CD4-positive, alpha-beta T cell treated with Interleukin-6 at 100 ng/mL for 8 hours (primary cell): ENCODE measurements at regions not wholly inside any gene's neighbourhood (a gene's known extent, or its start where the extent isn't known, plus 50 kb on each side); places are given as distances from the start of the nearest gene placed in this dataset.

Experiments used
- DNase-seq: peaks from one replicate; pipeline ENCODE4 v3.0.0-alpha.2; 2020; ENCODE audit warnings: mixed read lengths, low spot score

DNA sequence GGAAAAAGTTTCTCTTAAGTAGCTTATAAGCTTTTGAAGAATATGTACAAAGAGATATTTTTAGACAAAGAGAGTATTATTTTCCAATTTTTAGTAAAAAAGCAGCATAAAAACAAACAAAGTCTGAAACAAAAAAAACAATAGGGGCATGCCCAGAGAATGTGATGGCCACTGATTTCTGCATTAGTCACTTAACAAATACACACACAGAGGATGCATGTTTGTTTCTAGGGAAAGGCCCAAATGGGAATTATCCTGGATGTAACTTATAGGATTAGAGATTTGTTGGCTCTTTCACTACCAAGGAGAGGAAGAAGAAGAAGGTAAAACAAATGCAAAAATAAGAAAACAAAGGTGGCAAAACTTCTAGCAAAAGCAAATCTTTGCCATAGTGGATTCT, 95.9 kb upstream of the SCOC start:
- DNase-seq: no peak

DNA sequence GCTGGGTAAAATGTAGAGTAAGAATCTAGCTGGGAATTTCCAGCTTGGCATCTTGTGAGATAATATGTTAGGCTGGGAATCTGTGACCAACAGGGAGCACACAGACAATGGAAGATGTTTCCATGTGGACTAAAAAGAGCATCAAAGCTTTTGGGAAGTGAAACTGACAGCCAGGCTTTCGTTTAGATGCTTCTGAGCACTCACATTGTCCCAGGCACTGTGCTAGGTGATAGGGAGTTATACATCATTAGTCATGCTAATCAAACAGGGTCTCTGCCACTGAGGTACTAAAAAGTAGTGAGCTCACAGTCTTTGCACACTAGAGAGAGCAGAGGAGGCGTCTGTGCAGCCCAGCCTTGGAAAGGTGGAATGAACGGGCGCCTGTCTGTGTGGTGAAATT, 101.9 kb upstream of the SCOC start:
- DNase-seq: no peak

DNA sequence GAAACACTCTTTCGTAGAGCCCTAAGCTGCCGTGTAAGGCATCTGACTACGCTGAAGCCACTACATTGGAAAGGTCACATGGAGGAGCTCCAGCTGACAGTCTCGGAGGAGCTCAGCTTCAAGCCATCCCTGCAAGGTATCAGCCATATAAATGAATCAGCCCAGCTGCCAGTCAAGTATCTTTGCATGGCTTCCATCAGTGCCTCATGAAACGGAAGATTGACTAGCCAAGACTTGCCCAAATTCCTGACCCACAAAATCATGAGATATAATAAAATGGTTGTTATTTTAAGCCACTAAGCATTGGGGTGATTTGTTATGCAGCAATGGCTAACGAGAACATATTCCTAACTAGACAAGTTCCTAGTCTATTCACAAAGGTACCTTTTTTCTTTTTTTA, 104.1 kb upstream of the SCOC start:
- DNase-seq: no peak

DNA sequence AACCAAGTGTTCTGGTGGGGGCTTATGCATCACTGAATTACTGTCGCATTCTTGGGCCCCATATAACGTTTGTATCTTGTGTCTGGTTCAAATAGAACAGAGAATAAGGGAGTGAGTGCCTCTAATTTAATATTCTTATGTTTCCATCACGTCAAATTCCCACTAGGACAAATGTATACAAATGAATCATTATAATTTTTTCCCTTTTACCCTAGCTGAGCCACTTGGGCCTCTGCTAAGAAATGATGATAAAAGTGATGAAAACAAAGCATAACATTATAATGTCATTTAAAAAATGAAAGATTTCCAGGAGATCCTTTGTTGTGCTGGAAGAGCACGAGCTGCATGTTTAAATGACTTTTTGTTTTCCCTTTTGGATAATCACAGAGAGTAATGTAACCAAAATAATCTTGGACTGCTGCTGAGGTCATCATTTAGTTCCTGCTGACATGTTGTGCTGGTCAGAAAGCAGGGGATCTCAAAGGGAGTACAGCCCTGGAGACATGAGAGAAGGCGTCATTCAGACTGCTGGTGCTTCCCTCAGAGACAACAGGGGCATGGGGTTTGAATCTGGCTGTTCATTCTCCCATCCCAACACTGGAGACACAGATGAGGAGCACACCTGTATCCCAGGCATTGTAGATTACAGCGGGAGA, 105.1 kb upstream of the SCOC start:
- no peak for DNase-seq

DNA sequence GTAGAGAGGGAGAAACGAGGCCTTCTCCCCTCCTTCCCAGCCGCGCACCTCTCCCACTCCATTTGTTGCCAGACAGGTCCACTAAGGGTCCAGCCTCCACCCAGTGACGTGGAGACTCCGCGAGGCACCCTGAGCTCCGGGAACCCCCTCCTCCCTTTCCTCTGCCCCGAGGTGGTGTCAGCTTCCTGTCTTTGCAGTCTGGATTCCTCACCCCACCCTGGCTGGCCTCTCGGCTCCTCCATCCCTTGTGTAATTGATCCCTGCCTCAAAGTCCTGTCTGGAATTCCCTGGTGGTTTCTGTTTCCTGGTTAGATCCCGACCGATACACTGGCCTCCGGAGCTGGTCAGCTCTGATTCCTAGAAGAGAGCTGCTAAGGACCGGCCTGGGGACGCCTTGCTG, 105.9 kb upstream of the SCOC start:
- DNase-seq: no peak

DNA sequence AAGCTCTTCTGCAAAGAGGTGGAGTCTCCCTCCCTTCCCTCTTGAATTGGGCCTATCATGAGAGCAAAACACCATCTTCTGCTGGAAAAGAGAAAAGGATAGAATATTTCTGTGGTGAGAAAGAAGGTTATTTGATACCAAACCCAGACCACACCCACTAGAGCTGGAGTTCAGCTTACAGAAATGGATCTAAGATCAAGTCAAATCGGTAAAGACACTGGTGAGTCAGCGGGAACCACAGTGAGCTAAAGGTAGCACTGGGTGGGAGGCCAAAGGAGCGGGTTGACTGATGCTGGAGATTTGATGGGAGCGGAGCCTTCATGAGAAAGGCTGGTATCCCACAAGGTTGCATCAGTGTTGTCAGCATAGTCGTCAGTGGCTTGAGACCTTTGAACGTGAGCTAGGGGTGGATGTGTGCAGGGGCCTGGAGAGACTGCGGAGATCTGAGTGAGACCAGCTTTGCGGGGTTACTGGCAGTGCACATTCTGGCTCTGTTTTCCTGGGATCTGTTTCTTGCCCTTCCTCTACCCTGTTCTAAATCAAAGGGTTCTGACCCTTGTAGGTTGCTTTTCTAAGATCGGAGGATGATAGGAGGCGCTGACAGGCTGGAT, 106.4 kb upstream of the SCOC start:
- DNase-seq: no peak

DNA sequence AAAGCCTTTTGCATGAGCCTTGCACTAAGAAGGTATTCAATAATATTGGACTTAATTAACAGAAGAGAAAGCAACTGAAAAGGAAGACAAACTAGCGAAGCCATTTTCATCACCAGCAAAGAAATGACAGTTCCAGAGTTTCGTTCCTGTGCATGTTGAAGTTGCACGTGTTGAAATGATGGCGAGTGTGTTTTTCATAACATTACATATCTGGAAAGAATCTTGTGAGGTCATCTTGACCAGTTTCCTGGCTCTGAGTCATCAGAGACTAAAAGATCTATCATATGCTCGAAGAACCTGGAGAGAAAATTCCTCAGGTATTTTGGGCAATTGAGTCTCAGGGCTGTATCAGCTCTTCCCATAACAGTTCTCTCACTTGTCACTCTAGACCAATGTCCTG, 106.2 kb upstream of the MAML3 start:
- no peak for DNase-seq

DNA sequence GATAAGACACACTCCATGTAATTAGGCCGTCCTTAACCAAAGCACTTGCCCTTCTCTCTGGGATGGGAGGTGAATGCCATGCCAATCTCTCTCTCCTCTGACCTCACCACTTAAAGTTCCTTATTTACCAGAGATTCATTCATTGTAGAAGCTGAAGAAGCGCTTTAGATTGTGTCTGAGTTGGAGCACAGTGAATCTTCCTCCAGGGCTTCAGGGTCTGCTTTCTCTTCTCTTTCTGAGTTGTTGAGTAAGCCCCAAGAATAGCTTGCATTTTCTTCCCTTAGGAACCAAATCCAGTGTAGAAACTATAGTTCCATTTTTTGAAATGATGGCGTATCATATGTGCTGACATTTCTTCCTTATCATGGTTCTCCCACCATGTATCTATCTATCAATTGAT, 104.5 kb upstream of the MAML3 start:
- DNase-seq: no peak

DNA sequence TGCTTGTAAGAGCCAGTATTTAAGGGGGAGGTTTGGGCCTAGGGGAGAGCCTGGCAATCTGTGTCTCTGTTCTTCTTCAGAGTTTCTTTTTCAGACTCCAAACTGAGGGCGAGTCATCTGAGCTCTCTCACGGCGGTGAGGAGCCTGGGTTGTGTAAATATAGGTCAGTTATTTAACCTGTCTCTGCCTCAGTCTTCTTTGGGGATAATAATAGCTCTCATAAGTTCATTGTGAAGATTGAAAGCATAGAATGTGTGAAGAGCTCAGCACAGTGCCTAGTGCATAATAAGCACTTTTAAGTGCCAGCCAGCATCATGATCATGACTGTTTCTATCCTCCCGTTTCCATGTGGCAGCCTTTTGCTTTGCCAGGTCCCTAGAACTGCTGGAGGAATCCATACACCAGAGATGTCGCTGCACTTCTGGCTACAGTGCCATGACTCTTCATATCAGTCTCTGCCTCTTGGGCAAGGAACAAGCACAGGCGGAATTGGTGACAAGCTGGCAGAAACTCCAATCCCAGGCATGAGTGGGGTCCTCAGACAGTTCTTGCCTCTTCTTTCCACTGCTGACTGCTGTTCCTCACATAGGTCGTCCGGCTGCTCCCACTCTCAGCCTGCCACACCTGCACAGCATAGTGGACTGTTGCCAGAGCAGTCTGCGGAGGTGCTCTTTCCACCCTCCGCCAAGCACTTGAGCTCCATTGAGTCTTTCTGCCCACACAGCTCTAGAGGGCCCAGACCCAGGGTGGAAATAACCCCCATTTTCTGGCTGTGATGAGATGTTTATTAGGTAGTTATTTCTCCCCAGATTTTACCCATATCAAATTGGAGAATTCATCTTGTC, 103.7 kb upstream of the MAML3 start:
- no peak for DNase-seq

DNA sequence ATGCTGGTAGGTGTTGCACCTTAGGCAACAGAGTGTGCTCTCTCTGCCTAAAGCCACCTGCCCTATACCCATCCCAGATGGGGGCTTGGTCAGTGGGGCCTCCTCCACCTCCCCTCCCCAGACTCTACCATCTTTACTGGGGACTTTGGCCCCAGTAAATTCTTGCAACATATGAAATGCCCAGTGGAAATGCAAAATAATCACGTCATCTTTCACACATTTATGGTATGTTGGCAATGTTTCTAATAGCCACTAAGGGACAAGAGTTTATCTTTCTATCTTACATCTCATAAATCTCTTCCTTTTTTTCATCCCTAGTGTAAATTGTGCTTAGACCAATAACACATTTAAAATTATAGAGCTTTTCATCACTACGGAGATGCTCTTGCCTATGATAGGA, 103.0 kb upstream of the MAML3 start:
- DNase-seq: no peak

DNA sequence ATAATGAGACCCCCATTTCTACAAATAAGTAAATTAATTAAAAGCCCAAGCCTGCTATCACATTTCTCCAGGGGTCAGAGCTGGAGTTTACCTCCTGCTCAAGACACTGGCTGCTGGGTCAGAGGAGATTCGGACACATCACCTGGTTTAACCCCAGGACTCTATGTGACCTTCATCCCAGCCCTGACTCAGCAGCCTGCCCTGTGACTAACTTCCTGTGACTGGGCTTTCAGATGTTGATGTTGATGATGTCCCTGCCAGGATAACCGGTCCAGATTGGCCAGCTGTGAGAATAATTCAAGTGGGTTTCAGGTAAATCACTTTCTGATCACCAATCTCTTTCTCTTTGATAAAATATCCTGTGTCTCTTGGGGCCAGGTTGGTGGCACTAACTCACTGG, 102.4 kb upstream of the MAML3 start:
- no peak for DNase-seq

DNA sequence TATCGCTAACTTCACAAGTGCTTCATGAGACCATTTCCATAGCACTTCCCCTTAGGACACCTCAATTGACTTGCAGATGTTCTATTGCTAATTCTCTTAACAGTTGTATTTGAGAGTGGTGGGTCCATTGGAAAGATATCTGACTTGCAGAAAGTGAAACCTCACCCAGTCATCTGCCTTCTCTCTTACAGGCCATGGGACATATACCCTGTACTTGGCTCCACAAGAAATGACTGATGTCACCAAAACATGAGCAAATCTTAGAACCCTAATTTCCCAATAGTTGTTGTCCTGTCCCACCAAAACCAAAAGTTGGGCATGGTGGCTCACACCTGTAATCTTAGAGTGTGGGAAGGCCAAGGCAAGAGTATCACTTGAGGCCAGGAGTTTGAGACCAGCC, 101.9 kb upstream of the MAML3 start:
- no peak for DNase-seq

DNA sequence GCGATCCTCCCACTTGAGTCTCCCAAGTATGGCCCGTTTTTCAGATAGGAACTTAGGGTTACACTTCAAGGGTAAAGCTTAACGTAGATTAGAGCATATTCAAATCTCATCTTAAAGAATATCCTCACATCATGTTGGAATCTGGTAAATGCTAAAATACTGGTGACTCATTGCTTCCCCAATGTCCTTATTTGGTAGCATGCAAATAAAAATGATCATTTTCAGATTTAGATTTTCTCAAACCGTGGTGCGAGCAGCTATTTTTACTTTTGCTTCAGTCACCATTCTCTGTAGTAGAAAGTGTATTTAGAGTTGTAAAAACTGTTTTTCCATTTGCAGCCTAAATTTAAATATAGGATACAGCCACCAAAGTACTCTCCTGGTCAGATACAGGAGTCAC, 101.5 kb upstream of the MAML3 start:
- no peak for DNase-seq

DNA sequence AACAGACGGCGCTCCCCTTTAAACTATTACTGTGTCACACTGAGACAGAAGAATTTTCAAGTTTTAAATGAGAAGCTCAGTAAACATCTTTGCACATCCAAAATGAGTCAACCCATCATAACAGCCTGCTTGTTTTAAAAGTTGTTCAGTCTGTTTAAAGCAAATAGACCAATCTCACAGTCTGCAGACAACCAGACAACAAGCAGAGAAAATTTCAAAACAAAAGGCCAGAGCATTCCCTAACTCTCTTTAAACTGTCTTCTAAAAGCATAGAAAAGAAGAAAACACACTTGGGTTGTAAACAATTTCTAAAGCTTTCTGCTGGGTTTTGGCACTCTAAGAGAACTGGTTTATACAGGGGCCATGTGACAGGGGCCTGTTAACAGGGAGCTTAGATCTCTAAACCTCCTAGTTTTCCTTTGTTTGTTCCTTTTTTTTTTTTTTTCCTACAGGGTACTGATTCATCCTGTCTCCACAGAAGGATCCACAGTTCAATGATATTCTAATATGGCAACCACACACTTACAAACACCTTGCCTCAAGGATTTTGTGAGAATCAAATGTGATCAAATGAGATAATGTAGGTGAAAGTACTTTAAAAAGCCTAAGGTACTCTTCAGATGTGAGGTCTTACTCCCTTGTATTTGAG, 100.8 kb upstream of the MAML3 start:
- no peak for DNase-seq

DNA sequence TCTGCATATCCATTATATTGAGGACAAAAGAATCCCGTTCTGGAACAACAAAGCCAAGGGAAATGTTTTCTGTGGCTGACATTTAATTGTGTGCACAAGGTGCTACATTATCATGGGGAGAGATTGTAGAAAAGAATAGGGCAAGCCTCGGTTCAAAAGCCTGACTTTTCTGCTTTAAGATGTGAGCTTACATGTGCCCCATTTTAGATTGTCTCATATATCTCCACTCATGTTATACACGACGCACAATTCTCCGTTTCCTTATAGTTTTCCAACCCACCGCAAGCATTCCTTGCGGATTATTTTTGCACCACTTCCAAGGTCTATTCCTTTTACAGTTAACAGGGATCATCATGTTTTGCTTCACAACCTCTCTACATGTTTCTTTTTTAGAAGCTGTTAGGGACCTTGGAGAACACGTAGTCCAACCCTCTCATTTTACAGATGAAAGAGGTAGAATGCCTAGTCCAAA, 99.6 kb upstream of the MAML3 start:
- DNase-seq: no peak

DNA sequence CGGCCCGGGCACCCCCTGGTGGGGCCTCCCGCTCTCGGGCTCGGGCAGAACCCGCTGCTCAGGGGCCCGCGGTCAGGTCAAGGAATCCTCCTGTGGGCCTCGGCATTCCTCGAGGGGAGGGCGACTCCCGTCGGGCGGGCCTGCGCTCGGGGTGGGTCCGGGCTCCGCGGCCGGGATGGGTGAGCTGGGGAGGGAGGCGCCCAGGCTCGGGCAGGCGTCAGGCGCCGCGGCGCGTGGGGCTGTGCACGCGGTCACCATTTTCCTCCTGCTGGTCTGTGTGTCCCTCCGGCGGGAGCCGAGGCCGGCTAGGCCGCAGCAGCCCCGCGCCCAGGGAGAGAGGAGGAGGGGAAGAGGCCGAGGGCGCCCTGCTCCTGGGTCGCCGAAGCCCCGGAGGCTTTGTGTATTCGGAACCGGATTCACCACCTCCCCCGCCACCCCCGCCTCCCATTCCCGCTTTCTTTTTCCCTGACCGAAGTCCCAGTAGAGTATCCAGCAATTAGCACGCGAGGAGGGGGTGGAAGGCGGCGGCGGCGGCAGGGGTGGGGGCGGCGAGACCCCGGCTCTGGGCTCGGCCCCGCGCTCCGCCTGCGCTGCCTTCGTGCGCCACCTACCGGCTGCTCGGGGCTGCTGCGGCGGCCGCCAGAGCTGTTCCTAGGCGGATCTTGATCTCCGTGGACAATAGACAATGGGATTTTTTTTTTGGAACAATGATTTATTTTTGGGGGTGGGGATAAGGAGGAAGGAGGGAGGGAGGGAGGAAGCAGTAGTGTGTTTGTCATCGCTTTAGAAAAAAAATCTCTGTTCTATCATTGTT, 99.0 kb upstream of the MAML3 start:
- peak; percentile 50 for DNase-seq

DNA sequence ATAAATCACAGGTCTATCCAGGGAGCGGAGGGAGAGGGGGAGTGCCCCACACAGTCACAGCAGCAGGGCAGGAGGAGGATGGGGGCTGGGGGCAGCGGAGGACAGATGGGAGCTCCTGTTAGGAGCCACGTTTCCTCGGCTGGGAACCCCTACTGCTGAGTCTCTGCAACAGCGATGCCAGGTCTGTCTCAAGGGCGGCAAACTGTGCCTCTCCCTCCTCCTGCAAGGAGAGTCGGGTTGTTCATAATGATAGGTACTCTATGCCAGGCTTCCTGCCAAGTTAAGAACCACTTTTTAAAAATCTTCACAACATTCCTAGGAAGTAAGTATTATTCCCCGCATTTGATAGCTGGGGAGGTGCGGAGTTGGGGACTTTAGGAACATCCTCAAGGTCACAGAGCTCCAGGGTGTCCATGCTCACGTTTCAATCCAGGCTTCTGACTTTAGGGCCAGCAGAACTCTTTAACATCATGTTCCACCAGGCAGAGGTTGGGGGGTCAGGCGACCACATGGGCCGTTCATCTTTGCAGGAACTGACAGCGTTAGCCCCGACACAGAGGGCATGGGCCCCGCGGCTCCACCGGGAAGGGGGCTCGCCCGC, 98.3 kb upstream of the MAML3 start:
- DNase-seq: no peak

DNA sequence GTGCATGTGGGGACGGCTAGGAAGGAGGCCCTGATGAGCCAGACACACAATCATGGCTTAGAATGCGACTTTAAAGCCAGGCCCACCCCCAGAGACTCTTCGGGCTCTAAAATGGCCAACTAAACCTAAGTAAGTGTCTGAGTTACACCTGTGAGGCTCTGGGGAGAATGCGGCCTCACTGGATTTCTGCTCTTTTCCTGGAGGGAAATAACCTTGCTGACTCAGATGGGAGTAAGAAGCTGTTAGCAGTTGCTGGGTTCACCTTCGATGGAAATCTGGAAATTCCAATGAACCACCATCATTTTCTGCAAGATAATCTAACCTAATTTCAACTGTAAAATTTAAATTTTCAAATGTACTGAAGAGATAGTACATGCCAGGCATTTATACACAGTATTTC, 97.6 kb upstream of the MAML3 start:
- no peak for DNase-seq

DNA sequence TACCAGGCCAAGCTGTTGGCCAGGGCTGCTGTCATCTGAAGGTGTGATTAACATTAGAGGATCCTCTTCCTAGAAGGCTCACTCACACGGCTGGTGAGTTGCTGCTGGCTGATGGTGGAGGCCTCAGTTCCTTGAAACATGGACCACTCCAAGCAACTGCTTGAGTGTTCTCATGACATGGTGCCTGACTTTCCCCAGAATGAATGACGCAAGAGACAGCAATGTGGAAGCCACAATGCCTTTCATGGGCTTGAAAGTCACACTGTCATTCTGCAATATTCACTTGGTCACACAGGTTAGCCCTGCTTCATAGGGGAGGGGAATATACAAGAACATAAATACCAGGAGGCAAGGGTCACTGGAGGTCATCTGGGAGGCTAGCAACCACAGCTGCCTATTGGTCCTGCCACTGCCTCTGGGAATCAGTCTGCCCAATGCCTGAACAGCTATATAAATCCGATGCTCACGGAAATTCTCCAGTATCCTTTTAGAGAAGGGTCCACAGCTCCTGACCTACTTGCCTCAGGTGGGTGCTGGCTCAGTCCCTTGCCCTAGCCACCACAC, 97.1 kb upstream of the MAML3 start:
- no peak for DNase-seq

DNA sequence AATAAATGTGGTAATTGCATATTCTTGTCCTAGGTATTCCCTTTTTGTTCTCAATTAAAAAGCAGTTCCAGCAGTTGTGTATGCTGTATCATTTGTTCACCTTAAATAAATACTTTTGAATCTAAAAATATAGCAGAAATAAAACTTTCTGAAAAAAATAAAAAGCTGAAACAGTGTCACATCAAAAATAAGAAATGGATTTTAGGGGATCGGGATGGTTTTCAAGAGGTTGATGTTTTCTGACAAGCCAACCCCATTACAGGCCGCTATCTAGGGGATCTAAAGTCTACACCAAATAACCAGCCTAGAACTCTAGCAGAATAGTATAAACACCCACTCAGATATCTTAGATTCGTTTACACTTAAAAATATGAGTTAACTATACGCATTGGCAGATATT, 95.4 kb upstream of the MAML3 start:
- no peak for DNase-seq

DNA sequence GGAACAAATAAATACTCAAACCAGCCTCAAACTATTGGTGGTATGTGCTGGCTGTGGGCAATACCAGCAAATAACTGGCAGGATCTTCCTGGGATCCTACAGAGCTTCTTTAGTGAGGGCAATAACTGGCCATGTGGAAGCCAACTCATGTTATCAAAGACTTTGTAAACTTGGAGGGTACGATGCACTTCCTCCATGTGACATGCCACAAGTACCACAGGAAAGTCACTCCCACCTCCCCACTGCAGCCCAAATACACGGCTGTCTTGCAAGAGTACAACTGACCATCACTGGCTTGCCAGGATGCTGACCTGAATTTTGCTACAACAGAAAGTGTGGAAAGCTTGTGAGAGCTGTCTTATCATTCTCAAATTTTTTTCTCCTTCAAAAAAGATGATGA, 93.3 kb upstream of the MAML3 start:
- DNase-seq: no peak
